Activated naive CD4-positive, alpha-beta T cell treated with anti-CD3 and anti-CD28 coated beads, Interleukin-2, amount 10 ng/mL, durations not matched to agents 7 days and 5 days (primary cell): ENCODE measurements at regions not wholly inside any gene's neighbourhood (a gene's known extent, or its start where the extent isn't known, plus 50 kb on each side); places are given as distances from the start of the nearest gene placed in this dataset.
"Not testable (repeated sequence)": the region's sequence is repeated elsewhere in the genome, so short reads cannot be mapped to it uniquely, and the experiment has no call there.

Experiments used
- CTCF ChIA-PET: fragments of 350-600 bp; sonication (Branson Sonifier 250); formaldehyde crosslinking; loops from one replicate; lab custom pipeline; 2021; ENCODE audit warnings: antibody characterized with exemption; lab: Charles Lee
- DNase-seq: peaks from one replicate; pipeline ENCODE4 v3.0.0-alpha.2; 2020
- H3K27ac Mint-ChIP-seq: one replicate; pipeline ENCODE4 v1.8.0; 2021; ENCODE audit warnings: mild to moderate bottlenecking, moderate library complexity, mixed read lengths
- H3K27me3 Mint-ChIP-seq: one replicate; pipeline ENCODE4 v1.8.0; 2021; ENCODE audit warnings: mild to moderate bottlenecking, mixed read lengths
- H3K36me3 Mint-ChIP-seq: one replicate; pipeline ENCODE4 v1.8.0; 2021; ENCODE audit warnings: mixed read lengths
- H3K4me1 Mint-ChIP-seq: one replicate; pipeline ENCODE4 v1.8.0; 2021; ENCODE audit warnings: mixed read lengths
- H3K4me3 Mint-ChIP-seq: one replicate; pipeline ENCODE4 v1.8.0; 2021; ENCODE audit warnings: mild to moderate bottlenecking, moderate library complexity, mixed read lengths
- H3K9me3 Mint-ChIP-seq: one replicate; pipeline ENCODE4 v1.8.0; 2021; ENCODE audit warnings: mixed read lengths

- H3K27ac Mint-ChIP-seq, H3K27me3 Mint-ChIP-seq, H3K4me3 Mint-ChIP-seq, H3K4me1 Mint-ChIP-seq, H3K9me3 Mint-ChIP-seq, CTCF ChIA-PET, H3K36me3 Mint-ChIP-seq: not testable (repeated sequence)
- DNase-seq = peak; percentile 14
These were observed 2980.4 kb downstream of the TUBA3C start for GRCh38 chr13:16201202-16201601.

GRCh38 chr13:16160609-16161008 is 3021.0 kb downstream of the TUBA3C start:
- H3K4me1 Mint-ChIP-seq, H3K27me3 Mint-ChIP-seq, CTCF ChIA-PET, H3K36me3 Mint-ChIP-seq, DNase-seq, H3K4me3 Mint-ChIP-seq, H3K27ac Mint-ChIP-seq: not testable (repeated sequence)
- peaks cover 29% of the 10 kb centered on the region for H3K9me3 Mint-ChIP-seq

GRCh38 chr13:16158958-16159357 is 3022.7 kb downstream of the TUBA3C start:
- H3K9me3 Mint-ChIP-seq = peaks cover 29% of the 10 kb centered on the region
- H3K27me3 Mint-ChIP-seq, H3K36me3 Mint-ChIP-seq, H3K4me1 Mint-ChIP-seq, H3K4me3 Mint-ChIP-seq, DNase-seq, H3K27ac Mint-ChIP-seq, CTCF ChIA-PET: not testable (repeated sequence)

GRCh38 chr13:16158016-16158415 is 3023.6 kb downstream of the TUBA3C start:
- H3K27ac Mint-ChIP-seq, H3K36me3 Mint-ChIP-seq, CTCF ChIA-PET, H3K4me1 Mint-ChIP-seq, DNase-seq, H3K4me3 Mint-ChIP-seq, H3K27me3 Mint-ChIP-seq: not testable (repeated sequence)
- H3K9me3 Mint-ChIP-seq = peaks cover 26% of the 10 kb centered on the region

- H3K4me3 Mint-ChIP-seq, DNase-seq, H3K27me3 Mint-ChIP-seq, CTCF ChIA-PET, H3K4me1 Mint-ChIP-seq, H3K36me3 Mint-ChIP-seq, H3K27ac Mint-ChIP-seq: not testable (repeated sequence)
- H3K9me3 Mint-ChIP-seq = peaks cover 20% of the 10 kb centered on the region
These were observed 3028.8 kb downstream of the TUBA3C start for GRCh38 chr13:16152849-16153248.

- CTCF ChIA-PET, H3K4me1 Mint-ChIP-seq, H3K36me3 Mint-ChIP-seq, H3K27me3 Mint-ChIP-seq, DNase-seq, H3K27ac Mint-ChIP-seq, H3K4me3 Mint-ChIP-seq: not testable (repeated sequence)
- peaks cover 20% of the 10 kb centered on the region for H3K9me3 Mint-ChIP-seq
These were observed 3030.3 kb downstream of the TUBA3C start for GRCh38 chr13:16151296-16151695.

- H3K27me3 Mint-ChIP-seq, CTCF ChIA-PET, H3K27ac Mint-ChIP-seq, H3K36me3 Mint-ChIP-seq, DNase-seq, H3K4me3 Mint-ChIP-seq, H3K4me1 Mint-ChIP-seq: not testable (repeated sequence)
- H3K9me3 Mint-ChIP-seq = peaks cover 26% of the 10 kb centered on the region
These were observed 3032.2 kb downstream of the TUBA3C start for GRCh38 chr13:16149415-16149814.

GRCh38 chr13:16145652-16146051 is 3036.0 kb downstream of the TUBA3C start:
- H3K27ac Mint-ChIP-seq, H3K36me3 Mint-ChIP-seq, CTCF ChIA-PET, DNase-seq, H3K4me3 Mint-ChIP-seq, H3K4me1 Mint-ChIP-seq, H3K27me3 Mint-ChIP-seq: not testable (repeated sequence)
- H3K9me3 Mint-ChIP-seq = peaks cover 22% of the 10 kb centered on the region

GRCh38 chr13:16141361-16141760 is 3040.3 kb downstream of the TUBA3C start:
- H3K4me1 Mint-ChIP-seq, H3K27ac Mint-ChIP-seq, H3K27me3 Mint-ChIP-seq, H3K4me3 Mint-ChIP-seq, CTCF ChIA-PET, H3K36me3 Mint-ChIP-seq, DNase-seq: not testable (repeated sequence)
- H3K9me3 Mint-ChIP-seq = peaks cover 18% of the 10 kb centered on the region

GRCh38 chr13:16136846-16137245 is 3044.8 kb downstream of the TUBA3C start:
- H3K4me3 Mint-ChIP-seq, H3K4me1 Mint-ChIP-seq, H3K27me3 Mint-ChIP-seq, H3K27ac Mint-ChIP-seq, H3K36me3 Mint-ChIP-seq, DNase-seq, CTCF ChIA-PET: not testable (repeated sequence)
- peaks cover 17% of the 10 kb centered on the region for H3K9me3 Mint-ChIP-seq

- H3K9me3 Mint-ChIP-seq = peaks cover 17% of the 10 kb centered on the region
- H3K4me3 Mint-ChIP-seq, H3K27ac Mint-ChIP-seq, CTCF ChIA-PET, H3K27me3 Mint-ChIP-seq, H3K36me3 Mint-ChIP-seq, H3K4me1 Mint-ChIP-seq, DNase-seq: not testable (repeated sequence)
These were observed 3052.9 kb downstream of the TUBA3C start for GRCh38 chr13:16128675-16129074.

- H3K27me3 Mint-ChIP-seq, H3K27ac Mint-ChIP-seq, H3K36me3 Mint-ChIP-seq, H3K4me1 Mint-ChIP-seq, DNase-seq, CTCF ChIA-PET, H3K4me3 Mint-ChIP-seq: not testable (repeated sequence)
- peaks cover 19% of the 10 kb centered on the region for H3K9me3 Mint-ChIP-seq
These were observed 3068.2 kb downstream of the TUBA3C start for GRCh38 chr13:16113391-16113790.
